HG03103 (cell line): ENCODE measurements at regions not wholly inside any gene's neighbourhood (a gene's known extent, or its start where the extent isn't known, plus 50 kb on each side); places are given as distances from the start of the nearest gene placed in this dataset.

Experiments used
- ATAC-seq: cut with Tn5 transposase; IDR thresholded peaks from one replicate; pipeline ENCODE4 v1.9.1; 2021; ENCODE audit warnings: low read depth; ENCODE audit not compliant: unreplicated experiment

GRCh38 chr1:101748077-101748476, 248.6 kb downstream of the OLFM3 start:
- no peak for ATAC-seq
